ENCODE measurements at regions not wholly inside any gene's neighbourhood (a gene's known extent, or its start where the extent isn't known, plus 50 kb on each side); places are given as distances from the start of the nearest gene placed in this dataset.
"Not testable (repeated sequence)": the region's sequence is repeated elsewhere in the genome, so short reads cannot be mapped to it uniquely, and the experiment has no call there.

GRCh38 chr15:77831986-77832385, 199.3 kb upstream of the LINGO1 start:
- ChIA-PET CTCF (interaction anchor here (0.7 to 3.0 kb wide), 2 partner anchors 11 to 281 kb away, joined by 3 to 18 read pairs; no protein-coding TSS in a partner anchor), POLR2A (no interaction called here)
- TF ChIP-seq PKNOX1 (IDR thresholded peaks at IDR 0.05) (no peak), SP1 (IDR thresholded peaks at IDR 0.05) (no peak), HDGF (IDR thresholded peaks at IDR 0.05; ENCODE audit: borderline replicate concordance) (no peak), FOXM1 (IDR thresholded peaks at IDR 0.05; ENCODE audit: borderline replicate concordance) (no peak), L3MBTL2 (conservative IDR thresholded peaks at IDR 0.05) (no peak), LEF1 (IDR thresholded peaks at IDR 0.05; ENCODE audit: borderline replicate concordance) (no peak), ZNF384 (IDR thresholded peaks at IDR 0.05) (no peak), CTBP1 (IDR thresholded peaks at IDR 0.05; ENCODE audit: borderline replicate concordance) (no peak)
- DNase-seq (ENCODE audit: extremely low spot score) = no peak

- ChIA-PET POLR2A (no interaction called here), CTCF (no interaction called here)
- DNase-seq (ENCODE audit: extremely low spot score) = no peak
- TF ChIP-seq L3MBTL2 (conservative IDR thresholded peaks at IDR 0.05) (peak; percentile 54), FOXK2 (IDR thresholded peaks at IDR 0.05) (no peak)
Observed at GRCh38 chr15:77830051-77830468, 197.3 kb upstream of the LINGO1 start.

GRCh38 chr15:77829331-77829730, 196.6 kb upstream of the LINGO1 start:
- DNase-seq (ENCODE audit: extremely low spot score); POLR2A ChIA-PET: not testable (repeated sequence)
- CTCF ChIA-PET = interaction anchor here (0.8 kb wide), 1 partner anchor 9 kb away, joined by 4 read pairs; no protein-coding TSS in a partner anchor

- DNase-seq (ENCODE audit: extremely low spot score) = no peak
- TF ChIP-seq L3MBTL2 (conservative IDR thresholded peaks at IDR 0.05) (no peak), TARDBP (IDR thresholded peaks at IDR 0.05) (no peak), HDGF (IDR thresholded peaks at IDR 0.05; ENCODE audit: borderline replicate concordance) (no peak), FOXA1 (IDR thresholded peaks at IDR 0.05) (no peak)
- POLR2A ChIA-PET = no interaction called here
- CTCF ChIA-PET = no interaction called here
Observed at GRCh38 chr15:77827860-77828259, 195.1 kb upstream of the LINGO1 start.

GRCh38 chr15:77826006-77826695, 193.4 kb upstream of the LINGO1 start:
- TF ChIP-seq FOXK2 (IDR thresholded peaks at IDR 0.05) (no peak), SUZ12 (IDR thresholded peaks at IDR 0.05) (no peak), LEF1 (IDR thresholded peaks at IDR 0.05; ENCODE audit: borderline replicate concordance) (no peak), FOXA1 (IDR thresholded peaks at IDR 0.05) (no peak), ARNT (IDR thresholded peaks at IDR 0.05) (no peak), SP1 (IDR thresholded peaks at IDR 0.05) (no peak), ZNF384 (IDR thresholded peaks at IDR 0.05) (no peak), CTBP1 (IDR thresholded peaks at IDR 0.05; ENCODE audit: borderline replicate concordance) (no peak), FOXM1 (IDR thresholded peaks at IDR 0.05; ENCODE audit: borderline replicate concordance) (no peak), NFRKB (IDR thresholded peaks at IDR 0.05) (no peak), PKNOX1 (IDR thresholded peaks at IDR 0.05) (no peak), ELF4 (IDR thresholded peaks at IDR 0.05) (no peak), L3MBTL2 (conservative IDR thresholded peaks at IDR 0.05) (no peak)
- POLR2A ChIA-PET = no interaction called here
- DNase-seq (ENCODE audit: extremely low spot score) = no peak
- CTCF ChIA-PET = interaction anchor here (0.6 kb wide), 1 partner anchor 193 kb away, joined by 3 read pairs; the partner anchor contains the start of gene LINGO1

GRCh38 chr15:77825546-77825945, 192.8 kb upstream of the LINGO1 start:
- ChIA-PET POLR2A (no interaction called here), CTCF (no interaction called here)
- no peak for DNase-seq (ENCODE audit: extremely low spot score)
- no peak for TF ChIP-seq ZNF384 (IDR thresholded peaks at IDR 0.05)
- no peak for TF ChIP-seq ELF4 (IDR thresholded peaks at IDR 0.05)
- no peak for TF ChIP-seq HDGF (IDR thresholded peaks at IDR 0.05; ENCODE audit: borderline replicate concordance)
- no peak for TF ChIP-seq LEF1 (IDR thresholded peaks at IDR 0.05; ENCODE audit: borderline replicate concordance)
- no peak for TF ChIP-seq NFRKB (IDR thresholded peaks at IDR 0.05)
- no peak for TF ChIP-seq PKNOX1 (IDR thresholded peaks at IDR 0.05)
- TF ChIP-seq BHLHE40 (IDR thresholded peaks at IDR 0.05; ENCODE audit: borderline replicate concordance) = no peak
- no peak for TF ChIP-seq ARNT (IDR thresholded peaks at IDR 0.05)

- TF ChIP-seq FOXK2 (IDR thresholded peaks at IDR 0.05) (no peak), BHLHE40 (IDR thresholded peaks at IDR 0.05; ENCODE audit: borderline replicate concordance) (no peak), ZNF384 (IDR thresholded peaks at IDR 0.05) (no peak), ARNT (IDR thresholded peaks at IDR 0.05) (no peak), HDGF (IDR thresholded peaks at IDR 0.05; ENCODE audit: borderline replicate concordance) (no peak), SP1 (IDR thresholded peaks at IDR 0.05) (no peak), SUZ12 (IDR thresholded peaks at IDR 0.05) (no peak), FOXA1 (IDR thresholded peaks at IDR 0.05) (no peak), LEF1 (IDR thresholded peaks at IDR 0.05; ENCODE audit: borderline replicate concordance) (no peak)
- CTCF ChIA-PET = no interaction called here
Observed at GRCh38 chr15:77825252-77825542, 192.5 kb upstream of the LINGO1 start.

More at GRCh38 chr15:77825252-77825542, 192.5 kb upstream of the LINGO1 start:
- POLR2A ChIA-PET = no interaction called here
- DNase-seq (ENCODE audit: extremely low spot score) = no peak

Measured in HEK293T (cell line).